GM23338 (cell line): ENCODE measurements at regions not wholly inside any gene's neighbourhood (a gene's known extent, or its start where the extent isn't known, plus 50 kb on each side); places are given as distances from the start of the nearest gene placed in this dataset.

Experiments used
- CTCF ChIP-seq, 2 experiments: fragments of 200-600 bp in 1 of 2; sonication (generic) in 1 of 2; conservative IDR thresholded peaks; 2 replicates each; pipeline versions ENCODE4 v1.5.1 to v1.6.1; 2016 to 2017; ENCODE audit warnings: antibody characterized with exemption in 2 of 2, low read depth in 2 of 2, mild to moderate bottlenecking in 2 of 2, moderate library complexity in 1 of 2
- POLR2AphosphoS5 ChIP-seq: IDR thresholded peaks from 2 replicates; pipeline ENCODE4 v1.6.1; 2016; ENCODE audit warnings: antibody characterized with exemption, low read depth
- REST ChIP-seq: IDR thresholded peaks from one replicate; pipeline ENCODE4 v1.6.1; 2018; ENCODE audit warnings: antibody characterized with exemption; ENCODE audit not compliant: unreplicated experiment

GRCh38 chr11:81159900-81160299 lies 1573.8 kb downstream of the FAM181B start:
- TF ChIP-seq CTCF (conservative IDR thresholded peaks at IDR 0.05; ENCODE audit: low read depth in 2 of 2) (no peak), POLR2AphosphoS5 (no peak), REST (no peak)
